GM23338 (cell line): ENCODE measurements at regions not wholly inside any gene's neighbourhood (a gene's known extent, or its start where the extent isn't known, plus 50 kb on each side); places are given as distances from the start of the nearest gene placed in this dataset.

Experiments used
- CREB1 ChIP-seq: fragments of 250-450 bp; sonication (Bioruptor Pico); IDR thresholded peaks from 2 replicates; pipeline ENCODE4 v1.5.0; 2020; ENCODE audit warnings: low read depth, mild to moderate bottlenecking, moderate library complexity
- EZH2 ChIP-seq: fragments of 200-600 bp; sonication (generic); IDR thresholded peaks from one replicate; pipeline ENCODE4 v1.8.0; 2017; ENCODE audit warnings: antibody characterized with exemption, mild to moderate bottlenecking, low read depth; ENCODE audit not compliant: unreplicated experiment
- EZH2phosphoT487 ChIP-seq: fragments of 200-600 bp; sonication (generic); IDR thresholded peaks from one replicate; pipeline ENCODE4 v1.8.1; 2018; ENCODE audit warnings: antibody characterized with exemption; ENCODE audit not compliant: unreplicated experiment
- JUNB ChIP-seq: IDR thresholded peaks from one replicate; pipeline ENCODE4 v1.6.1; 2016; ENCODE audit warnings: antibody characterized with exemption; ENCODE audit not compliant: unreplicated experiment
- NANOG ChIP-seq: IDR thresholded peaks from 2 replicates; pipeline ENCODE4 v1.6.1; 2016; ENCODE audit warnings: antibody characterized with exemption, borderline replicate concordance
- POLR2AphosphoS5 ChIP-seq: IDR thresholded peaks from 2 replicates; pipeline ENCODE4 v1.6.1; 2016; ENCODE audit warnings: antibody characterized with exemption, low read depth
- REST ChIP-seq: IDR thresholded peaks from one replicate; pipeline ENCODE4 v1.6.1; 2018; ENCODE audit warnings: antibody characterized with exemption; ENCODE audit not compliant: unreplicated experiment
- STAT1 ChIP-seq: IDR thresholded peaks from one replicate; pipeline ENCODE4 v1.6.1; 2016; ENCODE audit warnings: antibody characterized with exemption; ENCODE audit not compliant: unreplicated experiment
- ZNF331 ChIP-seq: fragments of 250-450 bp; sonication (Bioruptor Pico); IDR thresholded peaks from 2 replicates; pipeline ENCODE4 v1.5.0; 2020; ENCODE audit warnings: low read depth, mild to moderate bottlenecking, moderate library complexity
- TF ChIP-seq, protein P1 (sequence below), 2 experiments: fragments of 200-600 bp in 1 of 2; sonication (generic) in 1 of 2; conservative IDR thresholded peaks; 2 replicates each; pipeline versions ENCODE4 v1.5.1 to v1.6.1; 2016 to 2017; ENCODE audit warnings: antibody characterized with exemption in 2 of 2, low read depth in 2 of 2, mild to moderate bottlenecking in 2 of 2, moderate library complexity in 1 of 2
- TF ChIP-seq, protein P2 (sequence below): IDR thresholded peaks from 2 replicates; pipeline ENCODE4 v1.6.1; 2016; ENCODE audit warnings: antibody characterized with exemption

GRCh38 chrY:21261158-21261557 is 250.0 kb upstream of the RBMY1B start:
- TF ChIP-seq POLR2AphosphoS5 (no peak), EZH2 (no peak), NANOG (no peak), EZH2phosphoT487 (no peak), STAT1 (no peak), REST (no peak), ZNF331 (no peak), CREB1 (CRISPR knock-in tag) (no peak), JUNB (no peak)
- TF ChIP-seq, protein P1, sequence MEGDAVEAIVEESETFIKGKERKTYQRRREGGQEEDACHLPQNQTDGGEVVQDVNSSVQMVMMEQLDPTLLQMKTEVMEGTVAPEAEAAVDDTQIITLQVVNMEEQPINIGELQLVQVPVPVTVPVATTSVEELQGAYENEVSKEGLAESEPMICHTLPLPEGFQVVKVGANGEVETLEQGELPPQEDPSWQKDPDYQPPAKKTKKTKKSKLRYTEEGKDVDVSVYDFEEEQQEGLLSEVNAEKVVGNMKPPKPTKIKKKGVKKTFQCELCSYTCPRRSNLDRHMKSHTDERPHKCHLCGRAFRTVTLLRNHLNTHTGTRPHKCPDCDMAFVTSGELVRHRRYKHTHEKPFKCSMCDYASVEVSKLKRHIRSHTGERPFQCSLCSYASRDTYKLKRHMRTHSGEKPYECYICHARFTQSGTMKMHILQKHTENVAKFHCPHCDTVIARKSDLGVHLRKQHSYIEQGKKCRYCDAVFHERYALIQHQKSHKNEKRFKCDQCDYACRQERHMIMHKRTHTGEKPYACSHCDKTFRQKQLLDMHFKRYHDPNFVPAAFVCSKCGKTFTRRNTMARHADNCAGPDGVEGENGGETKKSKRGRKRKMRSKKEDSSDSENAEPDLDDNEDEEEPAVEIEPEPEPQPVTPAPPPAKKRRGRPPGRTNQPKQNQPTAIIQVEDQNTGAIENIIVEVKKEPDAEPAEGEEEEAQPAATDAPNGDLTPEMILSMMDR (conservative IDR thresholded peaks at IDR 0.05; ENCODE audit: low read depth in 2 of 2): no peak
- TF ChIP-seq, protein P2, sequence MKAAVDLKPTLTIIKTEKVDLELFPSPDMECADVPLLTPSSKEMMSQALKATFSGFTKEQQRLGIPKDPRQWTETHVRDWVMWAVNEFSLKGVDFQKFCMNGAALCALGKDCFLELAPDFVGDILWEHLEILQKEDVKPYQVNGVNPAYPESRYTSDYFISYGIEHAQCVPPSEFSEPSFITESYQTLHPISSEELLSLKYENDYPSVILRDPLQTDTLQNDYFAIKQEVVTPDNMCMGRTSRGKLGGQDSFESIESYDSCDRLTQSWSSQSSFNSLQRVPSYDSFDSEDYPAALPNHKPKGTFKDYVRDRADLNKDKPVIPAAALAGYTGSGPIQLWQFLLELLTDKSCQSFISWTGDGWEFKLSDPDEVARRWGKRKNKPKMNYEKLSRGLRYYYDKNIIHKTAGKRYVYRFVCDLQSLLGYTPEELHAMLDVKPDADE: no peak
